GM12891 (cell line): ENCODE measurements at regions not wholly inside any gene's neighbourhood (a gene's known extent, or its start where the extent isn't known, plus 50 kb on each side); places are given as distances from the start of the nearest gene placed in this dataset.

Source experiments
- POLR2A ChIP-seq: IDR thresholded peaks from 2 replicates; pipeline ENCODE4 v1.6.1; 2011; ENCODE audit warnings: low read depth, low read length, control low read depth
- POLR2AphosphoS5 ChIP-seq: IDR thresholded peaks from 2 replicates; pipeline ENCODE4 v1.6.1; 2011; ENCODE audit warnings: low read depth, low read length, control low read depth
- POU2F2 ChIP-seq: IDR thresholded peaks from 2 replicates; pipeline ENCODE4 v1.6.1; 2011; ENCODE audit warnings: low read depth, mild to moderate bottlenecking, control low read depth, low read length, moderate library complexity
- SPI1 ChIP-seq: IDR thresholded peaks from 2 replicates; pipeline ENCODE4 v1.6.1; 2011; ENCODE audit warnings: low read depth, low read length, control low read depth
- TAF1 ChIP-seq: IDR thresholded peaks from 2 replicates; pipeline ENCODE4 v1.6.1; 2011; ENCODE audit warnings: low read depth, low read length, control low read depth

DNA sequence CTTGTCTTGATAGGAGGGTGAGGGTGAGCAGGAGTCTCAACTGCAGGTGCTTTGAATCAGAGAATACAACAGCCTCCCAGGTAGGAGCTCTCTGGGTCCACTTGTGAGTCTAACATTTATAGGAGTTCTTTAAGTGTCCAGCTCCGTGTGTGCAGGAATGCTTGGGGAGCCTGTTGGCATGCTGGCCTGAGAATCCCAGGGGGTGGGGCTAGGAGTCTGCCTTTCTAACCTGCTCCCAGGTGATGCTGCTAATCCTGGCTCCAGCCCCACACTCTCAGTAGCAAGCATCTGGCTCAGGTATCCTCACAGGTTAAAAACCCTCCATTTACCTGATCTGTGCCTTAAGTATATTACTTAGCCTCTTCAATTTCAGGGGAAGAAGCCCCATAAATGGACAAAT lies 368.9 kb downstream of the RBM26 start:
- TF ChIP-seq POLR2AphosphoS5 (no peak), TAF1 (no peak), POLR2A (no peak), POU2F2 (no peak), SPI1 (no peak)
